Glomerular endothelial cell (primary cell): ENCODE measurements at regions not wholly inside any gene's neighbourhood (a gene's known extent, or its start where the extent isn't known, plus 50 kb on each side); places are given as distances from the start of the nearest gene placed in this dataset.

ENCODE experiments used
- DNase-seq: peaks from one replicate; pipeline ENCODE4 v3.0.0-alpha.2; 2011; ENCODE audit warnings: low read depth, low spot score; ENCODE audit errors: extremely low read depth

- no peak for DNase-seq
Observed at GRCh38 chr20:60466687-60467022, 508.4 kb downstream of the CDH26 start.

GRCh38 chr20:60467078-60467477, 508.9 kb downstream of the CDH26 start:
- DNase-seq, result no peak

GRCh38 chr20:60467771-60468170, 509.5 kb downstream of the CDH26 start:
- no peak for DNase-seq

GRCh38 chr20:60469829-60470228, 511.6 kb downstream of the CDH26 start:
- DNase-seq, result no peak

GRCh38 chr20:60470366-60470765, 512.1 kb downstream of the CDH26 start:
- no peak for DNase-seq

- DNase-seq, result no peak
Observed at GRCh38 chr20:60473211-60473610, 515.0 kb downstream of the CDH26 start.

- DNase-seq, result no peak
Observed at GRCh38 chr20:60474385-60474910, 516.2 kb downstream of the CDH26 start.

- DNase-seq, result no peak
Observed at GRCh38 chr20:60476045-60476444, 517.8 kb downstream of the CDH26 start.

GRCh38 chr20:60477958-60478357, 519.7 kb downstream of the CDH26 start:
- no peak for DNase-seq

GRCh38 chr20:60478533-60478932, 520.3 kb downstream of the CDH26 start:
- no peak for DNase-seq

GRCh38 chr20:60480950-60481742, 522.9 kb downstream of the CDH26 start:
- no peak for DNase-seq

- no peak for DNase-seq
Observed at GRCh38 chr20:60481743-60482133, 523.5 kb downstream of the CDH26 start.

- no peak for DNase-seq
Observed at GRCh38 chr20:60482221-60483008, 524.2 kb downstream of the CDH26 start.

- DNase-seq, result no peak
Observed at GRCh38 chr20:60483371-60483770, 525.1 kb downstream of the CDH26 start.

- DNase-seq, result no peak
Observed at GRCh38 chr20:60484316-60484715, 526.1 kb downstream of the CDH26 start.

GRCh38 chr20:60485012-60485760, 527.0 kb downstream of the CDH26 start:
- DNase-seq, result no peak

GRCh38 chr20:60486315-60486714, 528.1 kb downstream of the CDH26 start:
- no peak for DNase-seq

GRCh38 chr20:60486937-60487336, 528.7 kb downstream of the CDH26 start:
- no peak for DNase-seq

- DNase-seq, result no peak
Observed at GRCh38 chr20:60490217-60491050, 532.2 kb downstream of the CDH26 start.

GRCh38 chr20:60491051-60491581, 532.9 kb downstream of the CDH26 start:
- DNase-seq, result no peak
